ENCODE measurements at regions not wholly inside any gene's neighbourhood (a gene's known extent, or its start where the extent isn't known, plus 50 kb on each side); places are given as distances from the start of the nearest gene placed in this dataset.

GRCh38 chr6:23601811-23602345 is 524.1 kb upstream of the NRSN1 start:
- no peak for TF ChIP-seq CTCF (IDR thresholded peaks at IDR 0.05; ENCODE audit: low read depth, low read length)
- no peak for TF ChIP-seq EZH2phosphoT487 (IDR thresholded peaks at IDR 0.05; ENCODE audit: low read depth)

Data from OCI-LY3 (cell line).